ENCODE measurements at regions not wholly inside any gene's neighbourhood (a gene's known extent, or its start where the extent isn't known, plus 50 kb on each side); places are given as distances from the start of the nearest gene placed in this dataset.

DNA sequence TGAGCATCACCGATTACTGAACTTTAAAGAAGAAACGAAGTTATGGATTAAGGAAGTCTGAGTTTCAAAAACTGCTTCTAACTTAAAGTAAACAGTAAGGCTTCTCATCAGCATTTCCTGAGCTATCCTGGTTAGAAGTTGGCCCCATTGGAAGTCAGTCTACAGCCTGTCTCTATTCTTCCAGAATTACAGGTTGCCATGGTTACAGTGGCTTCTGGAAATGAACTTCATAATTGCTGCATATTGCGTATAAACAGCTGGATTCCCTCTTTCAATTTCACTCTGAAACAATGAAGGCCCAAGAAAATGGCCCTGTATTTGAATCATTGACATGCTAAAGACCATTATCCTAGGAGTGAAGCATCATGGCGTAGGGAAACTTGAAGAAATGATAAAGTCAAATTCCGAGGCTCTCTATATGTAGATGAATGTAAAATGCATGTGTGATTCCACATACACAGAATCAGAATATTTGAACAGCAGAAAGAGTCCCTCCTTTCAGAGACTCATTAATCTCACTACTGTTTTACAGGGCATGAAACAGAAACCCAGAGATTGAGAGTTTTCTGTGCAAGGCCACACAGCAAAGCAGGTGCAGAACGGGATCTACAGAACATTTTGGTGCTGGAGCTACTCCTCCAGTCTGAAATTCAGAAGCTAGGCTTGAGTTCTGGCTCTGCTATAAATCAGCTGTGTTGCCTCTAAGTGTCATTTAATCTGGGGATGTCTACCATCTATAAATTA, 856.4 kb upstream of the CELF4 start:
- no peak for TF ChIP-seq POLR2A (IDR thresholded peaks at IDR 0.05)
- no peak for TF ChIP-seq CTCF (IDR thresholded peaks at IDR 0.05)
